Fibroblast of the aortic adventitia (primary cell): ENCODE measurements at regions not wholly inside any gene's neighbourhood (a gene's known extent, or its start where the extent isn't known, plus 50 kb on each side); places are given as distances from the start of the nearest gene placed in this dataset.

Experiments
- DNase-seq: peaks from one replicate; pipeline ENCODE4 v3.0.0-alpha.2; 2010; ENCODE audit warnings: low read depth
- H3K4me3 ChIP-seq: 2 replicates; pipeline ENCODE4 v1.5.1; 2011; ENCODE audit warnings: low read depth, mild to moderate bottlenecking, control low read depth, low read length, moderate library complexity
- CTCF ChIP-seq: IDR thresholded peaks from 2 replicates; pipeline ENCODE4 v1.5.1; 2011; ENCODE audit warnings: mild to moderate bottlenecking, low read length, control low read depth, inconsistent platforms; ENCODE audit not compliant: insufficient read depth

- TF ChIP-seq CTCF, result no peak
- no peak for DNase-seq
- no peak overlapping the region for H3K4me3 ChIP-seq
Observed at GRCh38 chr14:51394804-51395203, 154.8 kb downstream of the TMX1 start.

- DNase-seq, result peak; percentile 94
- H3K4me3 ChIP-seq, result no peak overlapping the region
- TF ChIP-seq CTCF, result no peak
Observed at GRCh38 chr14:51395361-51395849, 155.4 kb downstream of the TMX1 start.

- H3K4me3 ChIP-seq, result no peak overlapping the region
- DNase-seq, result peak; percentile 98
- no peak for TF ChIP-seq CTCF
Observed at GRCh38 chr14:51396222-51396815, 156.3 kb downstream of the TMX1 start.

- no peak overlapping the region for H3K4me3 ChIP-seq
- DNase-seq, result peak; percentile 95
- peak; percentile 33 for TF ChIP-seq CTCF
Observed at GRCh38 chr14:51398898-51399297, 158.9 kb downstream of the TMX1 start.

- DNase-seq, result peak; percentile 43
- no peak overlapping the region for H3K4me3 ChIP-seq
- TF ChIP-seq CTCF, result no peak
Observed at GRCh38 chr14:51400139-51400538, 160.1 kb downstream of the TMX1 start.

- no peak overlapping the region for H3K4me3 ChIP-seq
- peak; percentile 68 for DNase-seq
- no peak for TF ChIP-seq CTCF
Observed at GRCh38 chr14:51401272-51401671, 161.2 kb downstream of the TMX1 start.

- DNase-seq, result peak; percentile 79
- TF ChIP-seq CTCF, result no peak
- no peak overlapping the region for H3K4me3 ChIP-seq
Observed at GRCh38 chr14:51401756-51402155, 161.7 kb downstream of the TMX1 start.
